Psoas muscle (tissue), 7 donors: ENCODE measurements at regions not wholly inside any gene's neighbourhood (a gene's known extent, or its start where the extent isn't known, plus 50 kb on each side); places are given as distances from the start of the nearest gene placed in this dataset.

Source experiments
- ATAC-seq, 4 donors: fragments of 200-7000 bp; cut with Tn5 transposase; one replicate each; pipeline ENCODE4 v1.9.1; 2020; ENCODE audit warnings: moderate library complexity in 3 of 4, mild to moderate bottlenecking in 2 of 4
- DNase-seq, 2 donors: peaks; one replicate each; pipeline ENCODE4 v3.0.0-alpha.2; 2020
- H3K27ac ChIP-seq: fragments of 200-600 bp; one replicate; pipeline ENCODE4 v1.8.0; 2022
- H3K27me3 ChIP-seq, 3 donors: fragments of 200-600 bp in 1 of 3; one replicate each; pipeline versions ENCODE4 v1.6.1 to v1.8.0; 2013 to 2022; ENCODE audit warnings: low read length in 2 of 3, mild to moderate bottlenecking in 2 of 3, moderate library complexity in 1 of 3; ENCODE audit not compliant: insufficient read depth in 3 of 3
- H3K36me3 ChIP-seq, 2 donors: fragments of 200-600 bp in 1 of 2; one replicate each; pipeline versions ENCODE4 v1.6.1 to v1.8.0; 2013 to 2022; ENCODE audit warnings: low read depth in 1 of 2, mild to moderate bottlenecking in 1 of 2, moderate library complexity in 1 of 2; ENCODE audit not compliant: insufficient read depth in 1 of 2
- H3K4me1 ChIP-seq: fragments of 200-600 bp; one replicate; pipeline ENCODE4 v1.8.0; 2022
- H3K4me3 ChIP-seq: fragments of 200-600 bp; one replicate; pipeline ENCODE4 v1.8.0; 2022; ENCODE audit warnings: mild to moderate bottlenecking
- H3K9me3 ChIP-seq: fragments of 200-600 bp; one replicate; pipeline ENCODE4 v1.8.0; 2022
- CTCF ChIP-seq: fragments of 200-600 bp; IDR thresholded peaks from one replicate; pipeline ENCODE4 v1.8.0; 2022; ENCODE audit warnings: antibody characterized with exemption
- WGBS, 3 donors: extraction: QIAGEN DNeasy Blood & Tissue Kit; methylation state at CpG; one replicate each; pipeline versions ENCODE4 v1.1.6 to v1.1.7; 2013; 5-methylcytosine and 5-hydroxymethylcytosine counted together
- intact Hi-C, 2 donors: fragments of 100-400 bp; cut with DNase I; formaldehyde crosslinking; loops; one replicate each; pipeline versions ENCODE4 v1.11.0 to v1.14.2; 2022
- donor health status: healthy with polysubstance abuse.
- donor health status: DM: no; HTN: no; CAD: no; lungs with moderate emphysema.
- donor health status: Bipolar disorder and iron deficiency.
- donor health status: healthy.
- donor health status: DM: yes; HTN: yes; CAD: no.
- donor health status: DM: no; HTN: no; CAD: no.
- donor health status: DM: yes; HTN: yes; CAD: no.

GRCh38 chrX:116243039-116243438 is 72.5 kb downstream of the AGTR2 start:
- Histone ChIP-seq H3K36me3 (no peaks in the 10 kb centered on the region), H3K27me3 (no peaks in the 10 kb centered on the region), H3K9me3 (no peaks in the 10 kb centered on the region), H3K4me3 (no peak overlapping the region), H3K27ac (no peak overlapping the region), H3K4me1 (no peaks in the 10 kb centered on the region)
- no peak for DNase-seq
- no peak for ATAC-seq
- intact Hi-C loops, result no loop called here
- no peak for TF ChIP-seq CTCF

GRCh38 chrX:116246261-116246660 is 75.7 kb downstream of the AGTR2 start:
- WGBS, 3 donors, result 78 to 84% (median 84%) methylated on average over 2 of the region's 2 CpGs
- Histone ChIP-seq H3K36me3 (no peaks in the 10 kb centered on the region), H3K9me3 (no peaks in the 10 kb centered on the region), H3K27ac (no peak overlapping the region), H3K4me3 (no peak overlapping the region), H3K4me1 (no peaks in the 10 kb centered on the region), H3K27me3 (no peaks in the 10 kb centered on the region)
- ATAC-seq, result no peak
- intact Hi-C loops, result no loop called here
- TF ChIP-seq CTCF, result no peak
- no peak for DNase-seq

DNA sequence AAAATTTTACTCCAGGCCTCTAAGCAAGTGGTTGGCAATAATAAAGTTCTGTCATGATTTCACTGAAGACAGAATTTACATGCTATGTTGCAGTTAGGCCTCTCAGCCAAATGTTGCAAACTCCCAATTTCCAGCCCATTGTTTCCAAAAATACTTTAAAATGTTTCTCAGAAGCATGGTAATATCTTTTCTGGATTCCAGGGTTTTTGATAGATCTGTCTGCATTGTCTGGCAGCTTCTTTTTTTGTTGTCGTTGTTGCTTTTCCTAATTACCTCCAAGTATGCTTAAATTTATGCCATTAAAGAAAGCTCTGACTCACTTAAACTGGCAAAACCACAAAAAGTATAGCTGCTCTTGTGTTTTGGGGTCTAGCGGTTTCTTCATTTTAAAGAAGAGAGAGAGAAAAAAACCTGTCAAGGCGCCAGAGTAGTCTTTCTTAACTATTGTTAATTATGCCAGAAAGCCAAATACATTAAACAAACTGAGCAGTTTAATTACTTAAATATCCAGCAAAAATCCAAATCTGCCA is 97.0 kb downstream of the AGTR2 start:
- Histone ChIP-seq H3K9me3 (no peaks in the 10 kb centered on the region), H3K27me3 (no peaks in the 10 kb centered on the region), H3K4me3 (no peak overlapping the region), H3K4me1 (no peaks in the 10 kb centered on the region), H3K36me3 (no peaks in the 10 kb centered on the region), H3K27ac (no peak overlapping the region)
- intact Hi-C loops, result no loop called here
- no peak for TF ChIP-seq CTCF
- DNase-seq (no peak), ATAC-seq (no peak)
- WGBS, 3 donors, result 46 to 59% (median 59%) methylated on average over 3 of the region's 3 CpGs

GRCh38 chrX:116272322-116272721 is 101.8 kb downstream of the AGTR2 start:
- no peaks in the 10 kb centered on the region for H3K27me3 ChIP-seq
- intact Hi-C loops, result no loop called here
- no peaks in the 10 kb centered on the region for H3K9me3 ChIP-seq
- no peaks in the 10 kb centered on the region for H3K4me1 ChIP-seq
- WGBS, 3 donors, result 42 to 57% (median 45%) methylated on average over 3 of the region's 3 CpGs
- no peak for TF ChIP-seq CTCF
- H3K36me3 ChIP-seq, result no peaks in the 10 kb centered on the region
- ATAC-seq, result no peak
- H3K27ac ChIP-seq, result no peak overlapping the region
- no peak for DNase-seq
- no peak overlapping the region for H3K4me3 ChIP-seq

DNA sequence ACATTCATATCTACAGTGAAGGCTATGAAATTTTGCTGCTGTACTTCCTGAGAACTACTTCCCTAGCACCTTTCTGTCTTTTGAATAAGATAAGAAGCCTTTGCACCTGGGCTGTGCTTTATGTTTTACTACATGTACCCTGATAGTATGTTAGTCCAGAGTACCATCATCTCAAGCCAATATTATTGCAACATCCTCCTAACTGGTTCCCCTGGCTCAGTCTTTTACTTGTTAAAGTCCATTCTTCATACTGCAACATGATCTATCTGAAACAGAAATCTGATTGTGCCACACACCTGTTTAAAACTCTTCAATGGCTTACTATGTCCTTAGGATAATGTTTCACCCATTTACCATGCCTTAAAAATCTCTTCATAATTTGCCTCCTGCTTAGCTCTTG is 102.3 kb downstream of the AGTR2 start:
- H3K27ac ChIP-seq, result no peak overlapping the region
- no peak for TF ChIP-seq CTCF
- no peak for DNase-seq
- H3K9me3 ChIP-seq, result no peaks in the 10 kb centered on the region
- intact Hi-C loops, result no loop called here
- no peaks in the 10 kb centered on the region for H3K4me1 ChIP-seq
- no peak overlapping the region for H3K4me3 ChIP-seq
- H3K27me3 ChIP-seq, result no peaks in the 10 kb centered on the region
- no peak for ATAC-seq
- no peaks in the 10 kb centered on the region for H3K36me3 ChIP-seq
